Hypothalamus (tissue), 51 donors: ENCODE measurements at regions not wholly inside any gene's neighbourhood (a gene's known extent, or its start where the extent isn't known, plus 50 kb on each side); places are given as distances from the start of the nearest gene placed in this dataset.
"Not testable (repeated sequence)": the region's sequence is repeated elsewhere in the genome, so short reads cannot be mapped to it uniquely, and the experiment has no call there.

Experiments used
- DNase-seq, 51 donors: peaks; one replicate each; lab custom pipeline; 2025; lab: John Stamatoyannopoulos, UW

- not testable (repeated sequence) for DNase-seq
These were observed 316.4 kb downstream of the CCDC74A start for GRCh38 chr2:131844044-131844443.

- DNase-seq, result not testable (repeated sequence)
These were observed 305.6 kb downstream of the ANKRD30BL start for GRCh38 chr2:131856202-131856601.

- DNase-seq, result peak in 2 of 51 donors; percentile 5 to 9
These were observed 303.6 kb downstream of the ANKRD30BL start for GRCh38 chr2:131858197-131858596.
